Vagina (tissue), 2 donors: ENCODE measurements at regions not wholly inside any gene's neighbourhood (a gene's known extent, or its start where the extent isn't known, plus 50 kb on each side); places are given as distances from the start of the nearest gene placed in this dataset.

Experiments used
- DNase-seq, 2 donors: peaks; one replicate each; pipeline ENCODE4 v3.0.0-alpha.2; 2017; ENCODE audit errors: extremely low spot score in 2 of 2
- H3K27ac ChIP-seq: fragments of 200-600 bp; sonication (generic); one replicate; pipeline ENCODE4 v1.5.1; 2019
- H3K27me3 ChIP-seq: fragments of 200-600 bp; sonication (generic); one replicate; pipeline ENCODE4 v1.5.1; 2019
- H3K36me3 ChIP-seq, 2 donors: fragments of 200-600 bp; sonication (generic); one replicate each; pipeline ENCODE4 v1.5.1; 2017 to 2019
- H3K4me1 ChIP-seq: fragments of 200-600 bp; sonication (generic); one replicate; pipeline ENCODE4 v1.5.1; 2019
- H3K4me3 ChIP-seq, 2 donors: fragments of 200-600 bp; sonication (generic); 1 replicate in 1 of 2; 2 replicates in 1 of 2; pipeline ENCODE4 v1.5.1; 2016 to 2019
- H3K9me3 ChIP-seq: fragments of 200-600 bp; sonication (generic); one replicate; pipeline ENCODE4 v1.5.1; 2019
- CTCF ChIP-seq, 3 experiments: fragments of 450-650 bp in 2 of 3; fragments of 200-600 bp in 1 of 3; sonication (generic) in 1 of 3; IDR thresholded peaks; one replicate each; pipeline ENCODE4 v1.5.1; 2017 to 2019; ENCODE audit warnings: antibody characterized with exemption in 3 of 3, mild to moderate bottlenecking in 2 of 3, moderate library complexity in 2 of 3
- POLR2A ChIP-seq, 2 donors: fragments of 450-650 bp; IDR thresholded peaks; one replicate each; pipeline ENCODE4 v1.6.1; 2017; ENCODE audit warnings: antibody characterized with exemption in 2 of 2, mild to moderate bottlenecking in 2 of 2, moderate library complexity in 2 of 2
- POLR2AphosphoS5 ChIP-seq, 2 donors: sonication (generic); formaldehyde crosslinking; IDR thresholded peaks; one replicate each; pipeline ENCODE4 v1.9.0; 2017; ENCODE audit warnings: antibody characterized with exemption in 2 of 2, mild to moderate bottlenecking in 2 of 2, low read depth in 1 of 2; ENCODE audit not compliant: insufficient read depth in 1 of 2
- intact Hi-C: fragments of 100-400 bp; cut with DNase I; formaldehyde crosslinking; loops from one replicate; pipeline ENCODE4 v1.15.1; 2023

GRCh38 chr18:11517704-11518103 is 91.7 kb upstream of the SLC35G4 start:
- intact Hi-C loops: no loop called here
- Histone ChIP-seq H3K4me3 (no peak overlapping the region), H3K4me1 (no peaks in the 10 kb centered on the region), H3K36me3 (no peaks in the 10 kb centered on the region), H3K9me3 (no peaks in the 10 kb centered on the region), H3K27me3 (no peaks in the 10 kb centered on the region), H3K27ac (no peak overlapping the region)
- DNase-seq: no peak
- TF ChIP-seq CTCF (IDR thresholded peaks at IDR 0.05) (no peak), POLR2A (IDR thresholded peaks at IDR 0.05) (no peak), POLR2AphosphoS5 (IDR thresholded peaks at IDR 0.05; ENCODE audit: insufficient read depth in 1 of 2, low read depth in 1 of 2) (no peak)

- DNase-seq: no peak
- Histone ChIP-seq H3K27ac (no peak overlapping the region), H3K4me1 (no peaks in the 10 kb centered on the region), H3K27me3 (no peaks in the 10 kb centered on the region), H3K9me3 (no peaks in the 10 kb centered on the region), H3K36me3 (no peaks in the 10 kb centered on the region), H3K4me3 (no peak overlapping the region)
- TF ChIP-seq CTCF (IDR thresholded peaks at IDR 0.05) (no peak), POLR2AphosphoS5 (IDR thresholded peaks at IDR 0.05; ENCODE audit: insufficient read depth in 1 of 2, low read depth in 1 of 2) (no peak), POLR2A (IDR thresholded peaks at IDR 0.05) (no peak)
- intact Hi-C loops: no loop called here
Observed at GRCh38 chr18:11516751-11517503, 92.5 kb upstream of the SLC35G4 start.

- intact Hi-C loops: no loop called here
- no peak overlapping the region for H3K27ac ChIP-seq
- TF ChIP-seq POLR2AphosphoS5 (IDR thresholded peaks at IDR 0.05; ENCODE audit: insufficient read depth in 1 of 2, low read depth in 1 of 2): no peak
- no peak overlapping the region for H3K4me3 ChIP-seq
- H3K9me3 ChIP-seq: no peaks in the 10 kb centered on the region
- H3K4me1 ChIP-seq: no peaks in the 10 kb centered on the region
- no peak for DNase-seq
- no peaks in the 10 kb centered on the region for H3K27me3 ChIP-seq
- no peaks in the 10 kb centered on the region for H3K36me3 ChIP-seq
Observed at GRCh38 chr18:11514267-11514666, 95.1 kb upstream of the SLC35G4 start.

GRCh38 chr18:11512096-11513025 is 97.0 kb upstream of the SLC35G4 start:
- H3K27me3 ChIP-seq: no peaks in the 10 kb centered on the region
- H3K27ac ChIP-seq: no peak overlapping the region
- H3K9me3 ChIP-seq: no peaks in the 10 kb centered on the region
- intact Hi-C loops: no loop called here
- no peak overlapping the region for H3K4me3 ChIP-seq
- H3K36me3 ChIP-seq: no peaks in the 10 kb centered on the region
- H3K4me1 ChIP-seq: no peaks in the 10 kb centered on the region
- TF ChIP-seq CTCF (IDR thresholded peaks at IDR 0.05): no peak
- TF ChIP-seq POLR2AphosphoS5 (IDR thresholded peaks at IDR 0.05; ENCODE audit: insufficient read depth in 1 of 2, low read depth in 1 of 2): no peak
- TF ChIP-seq POLR2A (IDR thresholded peaks at IDR 0.05): no peak
- DNase-seq: no peak

- intact Hi-C loops: no loop called here
- DNase-seq: no peak
- Histone ChIP-seq H3K27me3 (no peaks in the 10 kb centered on the region), H3K9me3 (no peaks in the 10 kb centered on the region), H3K4me3 (no peak overlapping the region), H3K27ac (no peak overlapping the region), H3K36me3 (no peaks in the 10 kb centered on the region), H3K4me1 (no peaks in the 10 kb centered on the region)
- TF ChIP-seq CTCF (IDR thresholded peaks at IDR 0.05): no peak
- TF ChIP-seq POLR2A (IDR thresholded peaks at IDR 0.05): no peak
- no peak for TF ChIP-seq POLR2AphosphoS5 (IDR thresholded peaks at IDR 0.05; ENCODE audit: insufficient read depth in 1 of 2, low read depth in 1 of 2)
Observed at GRCh38 chr18:11511434-11512095, 97.8 kb upstream of the SLC35G4 start.
